ENCODE measurements at regions not wholly inside any gene's neighbourhood (a gene's known extent, or its start where the extent isn't known, plus 50 kb on each side); places are given as distances from the start of the nearest gene placed in this dataset.
A peak's percentile ranks its signal among the peaks of the same experiment; 100 is the strongest.
"Not testable (repeated sequence)": the region's sequence is repeated elsewhere in the genome, so short reads cannot be mapped to it uniquely, and the experiment has no call there.

DNA sequence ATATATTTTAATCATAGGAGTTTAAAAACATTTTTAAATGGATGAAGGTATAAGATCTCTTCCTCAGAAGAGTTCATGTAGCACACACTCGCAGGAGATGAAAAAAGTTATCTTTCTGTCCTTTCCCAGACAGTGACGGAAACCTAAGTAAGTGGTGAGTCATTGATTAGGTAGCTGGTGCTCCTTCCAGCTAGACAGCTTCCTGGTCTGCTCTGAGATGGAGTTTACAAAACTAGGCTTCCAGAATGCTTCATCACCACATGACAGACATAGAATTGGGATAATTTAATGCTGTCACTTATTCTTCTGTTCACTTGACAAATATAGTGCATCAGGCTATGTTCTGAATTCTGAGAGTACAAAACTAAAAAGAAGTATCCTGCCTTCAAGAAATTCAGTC lies 2393.0 kb upstream of the C9orf72 start:
- no peak for DNase-seq

DNA sequence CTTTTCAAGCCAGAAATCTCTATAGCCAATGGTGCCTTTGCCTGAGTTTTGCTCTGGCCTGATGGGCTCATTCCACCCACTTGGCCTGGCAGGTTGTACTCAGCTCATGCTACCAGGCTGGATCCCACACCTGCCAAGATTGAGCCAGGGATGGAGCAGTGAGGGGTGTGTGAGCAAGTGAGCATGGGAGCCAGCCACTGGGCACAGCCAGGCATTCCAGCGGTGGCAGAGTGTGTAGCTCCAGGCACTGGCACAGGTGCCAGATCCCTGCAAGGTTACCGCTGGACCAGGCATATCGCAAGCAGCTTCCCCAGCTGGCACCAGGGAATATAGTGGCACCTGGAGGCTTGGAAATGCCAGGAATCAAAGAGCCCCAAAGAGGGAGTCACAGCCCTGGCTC lies 2395.6 kb upstream of the C9orf72 start:
- no peak for DNase-seq

- DNase-seq, result no peak
Measured at GRCh38 chr9:29969408-29969807, 2396.1 kb upstream of the C9orf72 start.

DNA sequence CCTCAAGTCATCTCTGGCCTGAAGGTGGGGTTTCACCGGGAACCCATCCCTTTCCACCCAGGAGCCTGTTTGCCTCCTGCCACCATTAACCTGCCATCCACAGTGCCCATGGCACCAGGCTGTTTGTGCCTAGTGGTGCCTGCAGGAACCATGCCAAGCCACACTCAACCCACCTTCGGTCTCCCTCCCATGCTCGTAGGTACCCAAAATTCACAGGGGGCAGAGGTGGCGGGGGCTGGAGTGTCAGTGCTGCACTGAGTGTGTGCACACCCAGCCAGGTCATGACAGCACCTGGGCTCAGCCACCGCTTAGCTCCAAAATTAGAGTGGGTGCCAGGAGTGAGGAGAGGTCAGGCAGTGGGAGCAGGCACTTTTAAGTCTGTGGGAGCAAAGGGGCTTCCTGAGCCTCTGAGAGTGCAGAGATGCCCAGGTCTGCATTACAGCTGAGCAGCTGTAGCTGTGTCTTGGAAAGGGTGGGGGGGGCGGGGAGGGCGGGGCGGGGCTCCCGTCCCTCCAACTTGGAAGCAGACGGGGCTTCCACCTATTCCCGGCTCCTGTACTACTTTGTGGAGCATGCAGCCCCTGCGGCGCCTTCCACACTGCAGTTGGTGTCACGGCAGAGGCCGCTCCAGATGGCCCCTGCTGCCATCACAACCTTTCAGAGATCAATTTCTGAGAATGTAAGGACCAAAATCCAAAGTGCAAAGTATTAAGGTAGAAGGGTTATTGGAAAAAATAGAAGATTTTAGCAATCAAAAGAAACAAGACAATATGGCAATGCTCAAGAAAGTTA lies 2396.8 kb upstream of the C9orf72 start:
- DNase-seq, result no peak

GRCh38 chr9:29974197-29974596 lies 2400.9 kb upstream of the C9orf72 start:
- no peak for DNase-seq

- no peak for DNase-seq
Measured at GRCh38 chr9:29976981-29977380, 2403.7 kb upstream of the C9orf72 start.

- DNase-seq, result no peak
Measured at GRCh38 chr9:29981013-29981412, 2403.4 kb upstream of the ACO1 start.

DNA sequence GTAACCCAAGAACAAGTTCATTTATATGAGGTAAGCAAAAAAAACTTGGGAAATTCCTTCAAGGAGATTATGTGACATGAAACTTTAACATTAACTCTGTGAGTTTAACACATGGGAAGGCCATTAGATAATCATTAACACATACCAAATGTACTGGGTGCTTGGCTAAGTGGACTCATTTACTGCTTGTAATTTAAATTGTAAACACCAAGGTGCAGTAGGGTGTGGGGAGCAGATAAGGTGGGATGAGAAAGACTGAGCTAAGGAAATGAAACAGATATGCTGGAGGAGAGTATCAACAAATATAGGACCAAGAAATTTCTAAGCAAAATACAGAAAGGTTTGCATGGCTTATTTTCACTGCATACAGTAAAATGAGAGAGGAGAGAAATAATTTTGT lies 2384.8 kb upstream of the ACO1 start:
- DNase-seq, result no peak

DNA sequence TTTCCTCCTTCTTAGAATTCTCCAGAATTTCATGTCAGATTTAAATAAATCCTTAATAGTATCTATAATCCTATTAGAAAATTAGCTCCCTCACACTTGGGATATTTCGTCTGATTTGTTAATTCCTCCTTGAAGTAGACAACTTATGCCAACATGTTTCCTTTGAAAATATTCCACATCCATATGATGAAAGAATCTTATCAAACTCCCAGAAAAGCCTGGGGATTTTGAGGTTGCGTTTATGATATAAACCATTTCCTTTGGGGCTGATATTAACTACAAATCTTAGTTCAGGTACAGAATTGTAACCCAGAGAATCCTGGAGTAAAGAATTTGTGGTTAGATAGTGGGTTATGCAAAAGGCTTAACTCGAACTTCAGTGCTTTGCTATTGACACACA lies 2373.8 kb upstream of the ACO1 start:
- DNase-seq, result no peak

- DNase-seq, result no peak
Measured at GRCh38 chr9:30012622-30013021, 2371.8 kb upstream of the ACO1 start.

- no peak for DNase-seq
Measured at GRCh38 chr9:30015073-30015472, 2369.4 kb upstream of the ACO1 start.

- DNase-seq, result no peak
Measured at GRCh38 chr9:30020161-30020560, 2364.3 kb upstream of the ACO1 start.

DNA sequence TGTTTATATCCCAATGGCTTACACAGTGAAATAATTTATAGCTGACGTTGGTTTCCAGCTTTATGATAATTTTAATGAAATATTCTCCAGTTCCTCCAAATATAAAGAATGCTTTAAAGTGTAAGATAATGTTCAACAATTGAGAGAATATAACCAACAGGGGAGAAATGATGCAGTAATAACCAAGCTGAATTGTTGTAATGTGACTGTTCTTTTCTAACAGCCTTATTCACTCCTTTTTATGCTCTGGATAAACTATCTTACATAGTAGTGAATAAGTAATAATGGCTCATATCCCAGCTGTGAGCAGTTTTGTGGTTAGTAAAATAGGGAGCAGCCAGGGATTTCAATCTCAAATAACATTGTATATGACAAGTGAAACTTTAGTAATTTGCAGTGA lies 2348.7 kb upstream of the ACO1 start:
- no peak for DNase-seq

GRCh38 chr9:30036558-30036957 lies 2347.9 kb upstream of the ACO1 start:
- no peak for DNase-seq

- no peak for DNase-seq
Measured at GRCh38 chr9:30039712-30040111, 2344.7 kb upstream of the ACO1 start.

DNA sequence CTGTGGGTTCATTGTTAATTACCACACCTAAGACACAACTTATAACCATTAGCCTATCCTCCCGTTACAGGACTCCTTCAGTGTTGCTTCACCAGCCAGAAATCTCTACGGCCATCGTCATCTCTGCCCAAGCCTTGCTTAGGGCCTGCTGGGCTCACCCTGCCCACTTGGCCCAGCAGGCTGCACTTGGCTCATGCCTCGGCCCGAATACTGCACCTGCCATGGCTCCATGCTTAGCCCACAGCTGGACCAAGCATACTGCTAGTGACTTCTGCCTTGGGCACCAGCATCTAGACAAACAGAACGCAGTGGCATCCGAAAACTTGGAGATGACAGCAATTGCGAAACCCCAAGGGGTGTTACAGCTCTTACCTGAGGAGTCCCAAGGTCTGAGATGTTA lies 2336.0 kb upstream of the ACO1 start:
- no peak for DNase-seq

- DNase-seq, result no peak
Measured at GRCh38 chr9:30058463-30058862, 2326.0 kb upstream of the ACO1 start.

DNA sequence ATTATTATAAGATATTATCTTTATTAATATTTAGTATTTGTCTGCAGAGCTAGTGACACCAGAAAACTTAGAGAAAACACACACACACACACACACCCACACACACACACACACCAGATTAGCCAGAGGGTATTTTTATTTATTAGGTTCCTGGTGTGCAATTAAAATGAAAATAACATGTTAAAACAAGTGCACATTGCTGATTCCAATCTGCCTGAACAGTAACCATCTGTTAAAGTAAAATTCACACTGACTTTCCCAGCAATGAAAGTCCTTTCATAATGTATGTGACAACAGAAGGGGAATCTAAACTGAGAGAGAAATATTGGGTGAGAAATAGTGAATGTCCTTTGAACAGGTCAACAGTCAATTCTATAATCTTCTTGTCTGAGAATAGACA lies 2323.5 kb upstream of the ACO1 start:
- no peak for DNase-seq

DNA sequence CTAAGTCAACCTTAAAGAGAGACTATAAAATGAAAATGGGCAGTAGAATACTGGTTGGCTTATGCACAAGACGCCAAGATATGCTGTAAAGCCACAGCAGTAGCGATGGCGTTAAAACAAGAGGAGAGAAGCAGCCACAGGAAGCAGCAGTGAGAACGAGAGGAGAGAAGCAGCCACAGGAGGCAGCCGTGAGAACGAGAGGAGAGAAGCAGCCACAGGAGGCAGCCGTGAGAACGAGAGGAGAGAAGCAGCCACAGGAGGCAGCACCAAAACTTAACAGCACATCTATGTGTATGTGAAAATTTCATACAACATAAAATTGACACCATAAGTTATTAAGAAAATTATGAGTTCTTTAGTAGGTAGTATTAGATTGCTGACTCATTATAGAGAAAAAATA lies 2318.6 kb upstream of the ACO1 start:
- no peak for DNase-seq

GRCh38 chr9:30069236-30069635 lies 2315.2 kb upstream of the ACO1 start:
- not testable (repeated sequence) for DNase-seq

GRCh38 chr9:30075022-30075421 lies 2309.4 kb upstream of the ACO1 start:
- no peak for DNase-seq

DNA sequence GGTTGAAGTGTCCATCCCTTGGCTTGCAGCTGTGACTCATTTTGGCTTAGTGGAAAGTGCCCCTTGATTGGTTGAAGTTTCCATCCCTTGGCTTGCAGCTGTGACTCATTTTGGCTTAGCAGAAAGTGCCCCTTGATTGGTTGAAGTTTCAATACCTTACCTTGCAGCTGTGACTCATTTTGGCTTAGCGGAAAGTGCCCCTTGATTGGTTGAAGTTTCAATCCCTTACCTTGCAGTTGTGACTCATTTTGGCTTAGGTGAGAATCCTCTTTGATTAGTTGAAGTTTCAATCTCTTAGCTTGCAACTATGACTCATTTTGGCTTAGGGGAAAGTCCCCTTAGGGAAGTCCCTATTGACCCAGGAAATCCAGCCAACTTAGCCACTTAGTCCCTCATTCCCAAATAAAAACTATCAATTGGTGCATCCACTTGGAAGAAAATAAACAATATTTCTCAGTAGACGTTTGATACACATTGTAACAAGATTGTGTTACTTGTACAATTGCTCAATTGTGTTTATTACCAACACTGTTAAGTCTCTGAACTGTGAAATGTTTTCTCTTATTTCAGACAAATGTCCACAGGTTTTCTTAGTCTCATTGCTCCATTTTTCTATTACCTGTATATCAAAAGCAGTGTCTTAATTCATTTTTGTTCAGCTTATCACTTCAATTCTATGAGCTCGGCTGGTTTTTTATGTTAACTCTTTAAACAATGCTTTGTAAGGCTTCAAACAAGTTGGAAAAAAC lies 2308.8 kb upstream of the ACO1 start:
- peak; percentile 9 for DNase-seq

- DNase-seq, result no peak
Measured at GRCh38 chr9:30078195-30078594, 2306.2 kb upstream of the ACO1 start.

- no peak for DNase-seq
Measured at GRCh38 chr9:30089428-30089827, 2295.0 kb upstream of the ACO1 start.
